K562 (cell line): ENCODE measurements at regions not wholly inside any gene's neighbourhood (a gene's known extent, or its start where the extent isn't known, plus 50 kb on each side); places are given as distances from the start of the nearest gene placed in this dataset.

Experiments
- ARNT ChIP-seq, 2 experiments: fragments of 450-650 bp; IDR thresholded peaks; 2 replicates each; pipeline ENCODE4 v1.6.1; 2016; ENCODE audit warnings: mild to moderate bottlenecking in 1 of 2
- BHLHE40 ChIP-seq: IDR thresholded peaks from 2 replicates; pipeline ENCODE4 v1.6.1; 2011; ENCODE audit warnings: low read length, improper control_type of control experiment
- CBX3 ChIP-seq, 2 experiments: IDR thresholded peaks; 1 replicate in 1 of 2; 2 replicates in 1 of 2; pipeline ENCODE4 v1.6.1; 2012; ENCODE audit warnings: inconsistent platforms in 2 of 2, low read length in 2 of 2, borderline replicate concordance in 1 of 2, control low read depth in 1 of 2
- CHAMP1 ChIP-seq: fragments of 450-650 bp; IDR thresholded peaks from 2 replicates; pipeline ENCODE4 v1.6.1; 2016; ENCODE audit warnings: mild to moderate bottlenecking
- CHD2 ChIP-seq: IDR thresholded peaks from 2 replicates; pipeline ENCODE4 v1.6.1; 2011; ENCODE audit warnings: low read depth, low read length
- DIDO1 ChIP-seq: fragments of 450-650 bp; IDR thresholded peaks from 2 replicates; pipeline ENCODE4 v1.6.1; 2016; ENCODE audit warnings: low read depth, missing biosample characterization, missing genetic modification characterization
- DMBX1 ChIP-seq: fragments of 250-450 bp; sonication (Bioruptor Pico); IDR thresholded peaks from 2 replicates; pipeline ENCODE4 v1.8.0; 2022; ENCODE audit warnings: inconsistent platforms, mild to moderate bottlenecking, moderate library complexity, borderline replicate concordance
- EP300 ChIP-seq: IDR thresholded peaks from 2 replicates; pipeline ENCODE4 v1.6.1; 2012; ENCODE audit warnings: low read length, improper control_type of control experiment
- FOXM1 ChIP-seq, 2 experiments: fragments of 450-650 bp in 1 of 2; sonication (generic) in 1 of 2; formaldehyde crosslinking in 1 of 2; IDR thresholded peaks; 2 replicates each; pipeline versions ENCODE4 v1.6.1 to v1.9.0; 2017 to 2022; ENCODE audit warnings: low read depth in 2 of 2, mild to moderate bottlenecking in 2 of 2, missing genetic modification reagents in 1 of 2, moderate library complexity in 1 of 2
- MTA2 ChIP-seq: fragments of 450-650 bp; IDR thresholded peaks from 2 replicates; pipeline ENCODE4 v1.6.1; 2016; ENCODE audit warnings: low read depth
- NR2C1 ChIP-seq, 2 experiments: fragments of 450-650 bp; IDR thresholded peaks; 2 replicates each; pipeline ENCODE4 v1.6.1; 2017; ENCODE audit warnings: mild to moderate bottlenecking in 2 of 2, antibody characterized with exemption in 1 of 2, inconsistent platforms in 1 of 2, missing compliant biosample characterization in 1 of 2, missing genetic modification characterization in 1 of 2
- POLR3A ChIP-seq: IDR thresholded peaks from 2 replicates; pipeline ENCODE4 v1.6.1; 2011; ENCODE audit warnings: borderline replicate concordance, mild to moderate bottlenecking, moderate library complexity; ENCODE audit not compliant: insufficient read length, insufficient read depth; ENCODE audit errors: extremely low read depth
- RAD51 ChIP-seq: fragments of 450-650 bp; IDR thresholded peaks from 2 replicates; pipeline ENCODE4 v1.7.1; 2016; ENCODE audit warnings: low read depth, mild to moderate bottlenecking, borderline replicate concordance
- TAF1 ChIP-seq: IDR thresholded peaks from 2 replicates; pipeline ENCODE4 v1.6.1; 2011; ENCODE audit warnings: mild to moderate bottlenecking, low read length, moderate library complexity; ENCODE audit not compliant: insufficient read depth, control insufficient read depth, severe bottlenecking; ENCODE audit errors: extremely low read depth
- TCF3 ChIP-seq: sonication (generic); formaldehyde crosslinking; IDR thresholded peaks from 2 replicates; pipeline ENCODE4 v1.4.0; 2020; ENCODE audit warnings: mild to moderate bottlenecking, missing genetic modification reagents
- TFAM ChIP-seq: fragments of 250-450 bp; sonication (Bioruptor Pico); conservative IDR thresholded peaks from 2 replicates; pipeline ENCODE4 v1.5.0; 2021; ENCODE audit warnings: mild to moderate bottlenecking, moderate library complexity
- ZNF395 ChIP-seq: fragments of 200-800 bp; sonication (Bioruptor generic); IDR thresholded peaks from 2 replicates; pipeline ENCODE4 v1.6.1; 2017; ENCODE audit warnings: missing genetic modification characterization, missing compliant biosample characterization
- ZSCAN29 ChIP-seq: fragments of 450-650 bp; IDR thresholded peaks from 2 replicates; pipeline ENCODE4 v1.6.1; 2017

DNA sequence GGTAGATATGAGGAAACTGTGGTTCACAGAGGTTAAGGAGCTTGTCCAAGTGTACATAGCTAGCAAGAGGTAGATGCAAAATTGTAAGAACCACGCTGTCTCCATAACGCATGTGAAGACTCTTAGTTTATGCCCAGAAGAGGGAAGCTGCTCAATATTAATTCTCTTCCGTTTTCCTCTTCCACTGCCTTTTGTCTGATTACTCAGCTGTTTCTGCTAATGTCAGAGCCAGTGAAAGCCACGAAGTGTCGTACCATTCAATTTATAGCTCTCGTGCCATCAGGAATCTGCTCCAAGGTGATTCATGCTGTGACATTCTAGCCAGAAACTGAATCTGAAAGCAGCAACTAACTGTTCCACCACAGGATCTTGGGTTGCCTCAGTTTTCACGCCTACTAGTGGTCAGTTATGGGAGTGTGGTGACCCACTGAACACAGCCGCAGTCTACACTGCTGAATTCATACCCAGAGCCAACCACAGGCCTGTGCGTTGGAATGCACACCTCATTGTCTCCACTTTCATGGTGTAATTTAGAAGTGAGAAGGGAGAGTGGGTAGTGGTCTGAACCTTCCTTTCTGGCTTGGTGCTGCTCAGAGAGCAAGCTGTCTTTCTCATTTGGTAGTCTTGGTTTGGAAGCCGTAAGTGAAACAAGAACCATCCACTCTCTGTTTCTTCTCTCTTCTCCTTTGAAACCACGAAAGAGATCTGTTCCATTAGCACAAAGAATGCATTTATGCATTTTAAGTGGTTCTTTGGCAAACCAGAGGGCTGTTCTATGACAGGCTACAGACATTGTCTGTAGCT lies 74.2 kb upstream of the NAP1L1 start (continued):
- peak; percentile 50; the same call in 1 of the 2 replicates for TF ChIP-seq DIDO1 (tag)
- TF ChIP-seq ZNF395 (CRISPR knock-in tag), result 0 out of 2 replicates have a peak, but pooled peaks have one; percentile 35
- peak; percentile 21 for TF ChIP-seq TAF1
- no peak for TF ChIP-seq MTA2
- 0 out of 2 replicates have a peak, but pooled peaks have one; percentile 30 for TF ChIP-seq FOXM1 (IDR thresholded peaks at IDR 0.05; ENCODE audit: low read depth)
- TF ChIP-seq FOXM1 (CRISPR knock-in tag; IDR thresholded peaks at IDR 0.05; ENCODE audit: low read depth), result no peak
- no peak for TF ChIP-seq POLR3A
- TF ChIP-seq CHD2, result no peak
- TF ChIP-seq RAD51, result no peak
- TF ChIP-seq DMBX1 (CRISPR knock-in tag), result no peak
- 0 out of 2 replicates have a peak, but pooled peaks have one; percentile 28 for TF ChIP-seq EP300
- peak in 1 of 2 experiments; percentile 79; a peak in 1 of 3 replicates for TF ChIP-seq CBX3 (IDR thresholded peaks at IDR 0.05; ENCODE audit: borderline replicate concordance in 1 of 2, low read length in 2 of 2)
- TF ChIP-seq TFAM (CRISPR knock-in tag), result no peak
- TF ChIP-seq ZSCAN29, result peak; percentile 91
- TF ChIP-seq ARNT (IDR thresholded peaks at IDR 0.05), result peak in 1 of 2 experiments; percentile 67; a peak in 1 of 4 replicates
- TF ChIP-seq TCF3 (CRISPR knock-in tag), result peak; percentile 51; the same call in 1 of the 2 replicates
- TF ChIP-seq BHLHE40, result peak; percentile 86
- no peak for TF ChIP-seq NR2C1 (IDR thresholded peaks at IDR 0.05)
- TF ChIP-seq NR2C1 (tag; IDR thresholded peaks at IDR 0.05), result no peak
- peak; percentile 82 for TF ChIP-seq CHAMP1
